ENCODE measurements at regions not wholly inside any gene's neighbourhood (a gene's known extent, or its start where the extent isn't known, plus 50 kb on each side); places are given as distances from the start of the nearest gene placed in this dataset.

GRCh38 chr2:187842978-187843847, 289.0 kb upstream of the TFPI start:
- intact Hi-C loops (cut with micrococcal nuclease; ENCODE audit: unreplicated experiment), result loop anchor here (1.0 to 5.0 kb wide), 2 partner anchors 266 to 343 kb away; no protein-coding TSS in a partner anchor
- TF ChIP-seq EZH2phosphoT487 (IDR thresholded peaks at IDR 0.05; ENCODE audit: borderline replicate concordance, low read depth, low read length), result no peak
- TF ChIP-seq, protein P1, sequence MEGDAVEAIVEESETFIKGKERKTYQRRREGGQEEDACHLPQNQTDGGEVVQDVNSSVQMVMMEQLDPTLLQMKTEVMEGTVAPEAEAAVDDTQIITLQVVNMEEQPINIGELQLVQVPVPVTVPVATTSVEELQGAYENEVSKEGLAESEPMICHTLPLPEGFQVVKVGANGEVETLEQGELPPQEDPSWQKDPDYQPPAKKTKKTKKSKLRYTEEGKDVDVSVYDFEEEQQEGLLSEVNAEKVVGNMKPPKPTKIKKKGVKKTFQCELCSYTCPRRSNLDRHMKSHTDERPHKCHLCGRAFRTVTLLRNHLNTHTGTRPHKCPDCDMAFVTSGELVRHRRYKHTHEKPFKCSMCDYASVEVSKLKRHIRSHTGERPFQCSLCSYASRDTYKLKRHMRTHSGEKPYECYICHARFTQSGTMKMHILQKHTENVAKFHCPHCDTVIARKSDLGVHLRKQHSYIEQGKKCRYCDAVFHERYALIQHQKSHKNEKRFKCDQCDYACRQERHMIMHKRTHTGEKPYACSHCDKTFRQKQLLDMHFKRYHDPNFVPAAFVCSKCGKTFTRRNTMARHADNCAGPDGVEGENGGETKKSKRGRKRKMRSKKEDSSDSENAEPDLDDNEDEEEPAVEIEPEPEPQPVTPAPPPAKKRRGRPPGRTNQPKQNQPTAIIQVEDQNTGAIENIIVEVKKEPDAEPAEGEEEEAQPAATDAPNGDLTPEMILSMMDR (conservative IDR thresholded peaks at IDR 0.05; ENCODE audit: low read length), result peak; percentile 79
- no peaks in the 10 kb centered on the region for H3K36me3 ChIP-seq (ENCODE audit: insufficient read depth, low read length)
- H3K9me3 ChIP-seq (ENCODE audit: low read length), result no peaks in the 10 kb centered on the region
- ChIA-PET POLR2A (no interaction called here), CTCF (ENCODE audit: unreplicated experiment) (no interaction called here)
- no peak overlapping the region for H2AFZ ChIP-seq (ENCODE audit: low read length)
- peak; percentile 45 for DNase-seq (ENCODE audit: low spot score)
- H3K9me2 ChIP-seq (ENCODE audit: insufficient read depth, low read length), result no peaks in the 10 kb centered on the region
- H3K4me3 ChIP-seq (ENCODE audit: low read depth, low read length, poor library complexity, severe bottlenecking), result no peak overlapping the region
- no peaks in the 10 kb centered on the region for H4K20me1 ChIP-seq (ENCODE audit: insufficient read depth, low read length)
- H3K4me1 ChIP-seq (ENCODE audit: insufficient read depth, low read length, poor library complexity, severe bottlenecking), result no peaks in the 10 kb centered on the region
- H3K79me2 ChIP-seq (ENCODE audit: insufficient read depth, low read depth, low read length), result no peaks in the 10 kb centered on the region
- no peak overlapping the region for H3K27ac ChIP-seq (ENCODE audit: low read depth, low read length, poor library complexity, severe bottlenecking)
- no peak overlapping the region for H3K4me2 ChIP-seq (ENCODE audit: low read length)
- no TSS peak for BruUV-seq (replicated peaks)

- no peaks in the 10 kb centered on the region for H3K9me3 ChIP-seq (ENCODE audit: low read length)
- no peaks in the 10 kb centered on the region for H3K9me2 ChIP-seq (ENCODE audit: insufficient read depth, low read length)
- intact Hi-C loops (cut with micrococcal nuclease; ENCODE audit: unreplicated experiment), result no loop called here
- CTCF ChIA-PET (ENCODE audit: unreplicated experiment), result no interaction called here
- no peaks in the 10 kb centered on the region for H4K20me1 ChIP-seq (ENCODE audit: insufficient read depth, low read length)
- H2AFZ ChIP-seq (ENCODE audit: low read length), result no peak overlapping the region
- no peak overlapping the region for H3K4me2 ChIP-seq (ENCODE audit: low read length)
- TF ChIP-seq, protein P1 (conservative IDR thresholded peaks at IDR 0.05; ENCODE audit: low read length), result no peak
- no peak for TF ChIP-seq EZH2phosphoT487 (IDR thresholded peaks at IDR 0.05; ENCODE audit: borderline replicate concordance, low read depth, low read length)
- H3K79me2 ChIP-seq (ENCODE audit: insufficient read depth, low read depth, low read length), result no peaks in the 10 kb centered on the region
- no peaks in the 10 kb centered on the region for H3K36me3 ChIP-seq (ENCODE audit: insufficient read depth, low read length)
- DNase-seq (ENCODE audit: low spot score), result no peak
- no peak overlapping the region for H3K27ac ChIP-seq (ENCODE audit: low read depth, low read length, poor library complexity, severe bottlenecking)
- POLR2A ChIA-PET, result interaction anchor here (1.1 kb wide), 1 partner anchor 15 kb away, joined by 3 read pairs; no protein-coding TSS in a partner anchor
- H3K4me1 ChIP-seq (ENCODE audit: insufficient read depth, low read length, poor library complexity, severe bottlenecking), result no peaks in the 10 kb centered on the region
- H3K4me3 ChIP-seq (ENCODE audit: low read depth, low read length, poor library complexity, severe bottlenecking), result no peak overlapping the region
- no TSS peak for BruUV-seq (replicated peaks)
These were observed 293.3 kb upstream of the TFPI start for GRCh38 chr2:187847245-187848208.

Measured in OCI-LY7 (cell line).